ENCODE measurements at regions not wholly inside any gene's neighbourhood (a gene's known extent, or its start where the extent isn't known, plus 50 kb on each side); places are given as distances from the start of the nearest gene placed in this dataset.

GRCh38 chr11:94671553-94672366 is 96.4 kb upstream of the AMOTL1 start:
- H3K4me1 ChIP-seq (replicated peaks in 1 of 2; ENCODE audit: control insufficient read depth in 2 of 2, insufficient read depth in 2 of 2, low read length in 2 of 2): peaks cover 0 to 7% of the 10 kb centered on the region in 2 experiments; a peak in 3 of 5 replicates
- POLR2A ChIA-PET: no interaction called here
- H3K27me3 ChIP-seq (ENCODE audit: control insufficient read depth in 2 of 2, insufficient read depth in 2 of 2, low read length in 2 of 2): no peaks in the 10 kb centered on the region
- BruUV-seq (replicated peaks): no TSS peak
- H3K9me1 ChIP-seq (ENCODE audit: control insufficient read depth, insufficient read depth, low read length): no peaks in the 10 kb centered on the region
- H3K27ac ChIP-seq (ENCODE audit: extremely low read depth, low read depth, low read length): no peak overlapping the region
- no peak overlapping the region for H3K4me2 ChIP-seq (ENCODE audit: insufficient read depth, low read length)
- no peaks in the 10 kb centered on the region for H3K36me3 ChIP-seq (ENCODE audit: control insufficient read depth, insufficient read depth, low read length)
- WGBS (ENCODE audit: insufficient coverage, low coverage, missing lambda C conversion rate): 13% methylated on average over 8 of the region's 8 CpGs
- H3K9ac ChIP-seq (ENCODE audit: insufficient read depth in 1 of 2, low read depth in 2 of 2, low read length in 2 of 2): no peak overlapping the region
- intact Hi-C loops (cut with micrococcal nuclease): no loop called here
- FAIRE-seq: no peak
- no peak for TF ChIP-seq BRF1 (IDR thresholded peaks at IDR 0.05; ENCODE audit: borderline replicate concordance, extremely low read depth, insufficient read length)
- peak; percentile 61 for TF ChIP-seq PRDM10 (IDR thresholded peaks at IDR 0.05; ENCODE audit: partially characterized antibody)
- peak; percentile 55; the same call in 1 of the 2 replicates for TF ChIP-seq TRIM28 (IDR thresholded peaks at IDR 0.05)
- DNase-seq (ENCODE audit: extremely low read depth in 1 of 4, low spot score in 3 of 4): no peak
- no peak for ATAC-seq
- CTCF ChIA-PET (ENCODE audit: low intra/inter-chr PET ratio): no interaction called here
- H3K9me3 ChIP-seq (replicated peaks; ENCODE audit: control insufficient read depth, insufficient read depth, low read depth, low read length): no peaks in the 10 kb centered on the region
- in situ Hi-C loops (cut with MboI): no loop called here
- H2AFZ ChIP-seq (ENCODE audit: low read depth, low read length): no peak overlapping the region
- H3K79me2 ChIP-seq (ENCODE audit: control insufficient read depth, insufficient read depth, low read length): no peaks in the 10 kb centered on the region
- H3K4me3 ChIP-seq: no peak overlapping the region
- no peaks in the 10 kb centered on the region for H4K20me1 ChIP-seq (replicated peaks; ENCODE audit: control insufficient read depth, insufficient read depth, low read length)

Data from K562 (cell line).